H9 (cell line): ENCODE measurements at regions not wholly inside any gene's neighbourhood (a gene's known extent, or its start where the extent isn't known, plus 50 kb on each side); places are given as distances from the start of the nearest gene placed in this dataset.

ENCODE experiments used
- DNase-seq: peaks from one replicate; pipeline ENCODE4 v3.0.0-alpha.2; 2017
- H2AFZ ChIP-seq: one replicate; pipeline ENCODE4 v1.6.1; 2013; ENCODE audit warnings: mild to moderate bottlenecking, low read length, control low read depth, moderate library complexity
- H2AK5ac ChIP-seq: 2 replicates; pipeline ENCODE4 v1.6.1; 2013; ENCODE audit warnings: low read length, control low read depth, mixed read lengths; ENCODE audit not compliant: insufficient read length
- H2BK120ac ChIP-seq: one replicate; pipeline ENCODE4 v1.6.1; 2013; ENCODE audit warnings: low read depth, mild to moderate bottlenecking, low read length, control low read depth, inconsistent platforms; ENCODE audit not compliant: poor library complexity, severe bottlenecking
- H2BK12ac ChIP-seq: 2 replicates; pipeline ENCODE4 v1.6.1; 2013; ENCODE audit warnings: low read length, control low read depth, mixed read lengths, low read depth; ENCODE audit not compliant: insufficient read length
- H2BK15ac ChIP-seq: 2 replicates; pipeline ENCODE4 v1.6.1; 2013; ENCODE audit warnings: low read depth, low read length, control low read depth
- H2BK20ac ChIP-seq: one replicate; pipeline ENCODE4 v1.6.1; 2013; ENCODE audit warnings: low read depth, mild to moderate bottlenecking, low read length, control low read depth, inconsistent platforms; ENCODE audit not compliant: poor library complexity, severe bottlenecking
- H2BK5ac ChIP-seq: 2 replicates; pipeline ENCODE4 v1.6.1; 2013; ENCODE audit warnings: low read length, control low read depth, mixed read lengths; ENCODE audit not compliant: insufficient read length
- H3K14ac ChIP-seq: 2 replicates; pipeline ENCODE4 v1.6.1; 2013; ENCODE audit warnings: low read length, control low read depth; ENCODE audit not compliant: insufficient read depth
- H3K18ac ChIP-seq: 2 replicates; pipeline ENCODE4 v1.6.1; 2013; ENCODE audit warnings: low read depth, mild to moderate bottlenecking, mixed read lengths, low read length, control low read depth; ENCODE audit not compliant: insufficient read length
- H3K23ac ChIP-seq: 2 replicates; pipeline ENCODE4 v1.6.1; 2013; ENCODE audit warnings: low read length, control low read depth, mixed read lengths, low read depth; ENCODE audit not compliant: insufficient read length
- H3K23me2 ChIP-seq: 2 replicates; pipeline ENCODE4 v1.6.1; 2013; ENCODE audit warnings: low read depth, mild to moderate bottlenecking, mixed read lengths, low read length, control low read depth; ENCODE audit not compliant: insufficient read length, poor library complexity, severe bottlenecking
- H3K27ac ChIP-seq: 2 replicates; pipeline ENCODE4 v1.5.1; 2013; ENCODE audit warnings: low read length, control low read depth, mixed read lengths, low read depth; ENCODE audit not compliant: insufficient read length
- H3K27me3 ChIP-seq: 2 replicates; pipeline ENCODE4 v1.6.1; 2013; ENCODE audit warnings: low read length, control low read depth, inconsistent platforms; ENCODE audit not compliant: insufficient read depth
- H3K4ac ChIP-seq: 2 replicates; pipeline ENCODE4 v1.6.1; 2013; ENCODE audit warnings: low read depth, mild to moderate bottlenecking, control low read depth, inconsistent platforms, low read length, moderate library complexity
- H3K4me1 ChIP-seq: 2 replicates; pipeline ENCODE4 v1.6.1; 2013; ENCODE audit warnings: low read length, control low read depth, inconsistent platforms; ENCODE audit not compliant: insufficient read depth
- H3K4me2 ChIP-seq: 2 replicates; pipeline ENCODE4 v1.6.1; 2013; ENCODE audit warnings: low read length, control low read depth, mixed read lengths; ENCODE audit not compliant: insufficient read length, insufficient read depth
- H3K56ac ChIP-seq: 2 replicates; pipeline ENCODE4 v1.6.1; 2013; ENCODE audit warnings: low read depth, mild to moderate bottlenecking, mixed read lengths, low read length, control low read depth; ENCODE audit not compliant: insufficient read length
- H3K79me1 ChIP-seq: 2 replicates; pipeline ENCODE4 v1.6.1; 2013; ENCODE audit warnings: low read depth, mild to moderate bottlenecking, moderate library complexity, low read length, control low read depth, inconsistent platforms; ENCODE audit not compliant: insufficient read depth, poor library complexity, severe bottlenecking
- H3K79me2 ChIP-seq: 2 replicates; pipeline ENCODE4 v1.6.1; 2013; ENCODE audit warnings: low read length, control low read depth, inconsistent platforms; ENCODE audit not compliant: insufficient read depth
- H3K9ac ChIP-seq: 2 replicates; pipeline ENCODE4 v1.6.1; 2013; ENCODE audit warnings: low read length, control low read depth, mixed read lengths; ENCODE audit not compliant: insufficient read length; ENCODE audit errors: extremely low read depth
- H3K9me3 ChIP-seq: one replicate; pipeline ENCODE4 v1.6.1; 2013; ENCODE audit warnings: low read depth, low read length, inconsistent platforms; ENCODE audit not compliant: control insufficient read depth
- H3T11ph ChIP-seq: one replicate; pipeline ENCODE4 v1.6.1; 2013; ENCODE audit warnings: mild to moderate bottlenecking, low read length, control low read depth, inconsistent platforms
- H4K20me1 ChIP-seq: one replicate; pipeline ENCODE4 v1.6.1; 2013; ENCODE audit not compliant: control insufficient read depth, insufficient read length, insufficient read depth
- H4K5ac ChIP-seq: 2 replicates; pipeline ENCODE4 v1.6.1; 2013; ENCODE audit warnings: low read depth, mild to moderate bottlenecking, mixed read lengths, low read length, control low read depth; ENCODE audit not compliant: insufficient read length
- H4K8ac ChIP-seq: replicated peaks from 2 replicates; pipeline ENCODE4 v1.6.1; 2013; ENCODE audit warnings: low read length, control low read depth, mixed read lengths, low read depth; ENCODE audit not compliant: insufficient read length
- H4K91ac ChIP-seq: 2 replicates; pipeline ENCODE4 v1.6.1; 2013; ENCODE audit warnings: low read depth, mild to moderate bottlenecking, moderate library complexity, mixed read lengths, low read length, control low read depth; ENCODE audit not compliant: insufficient read length
- H3K27ac Mint-ChIP-seq, 3 experiments: 2 replicates in 2 of 3; 3 replicates in 1 of 3; pipeline ENCODE4 v1.8.0; 2020 to 2021; ENCODE audit warnings: mixed read lengths in 3 of 3, mild to moderate bottlenecking in 1 of 3, moderate library complexity in 1 of 3
- H3K27me3 Mint-ChIP-seq: 2 replicates; pipeline ENCODE4 v1.8.0; 2021; ENCODE audit warnings: low read depth, mild to moderate bottlenecking, moderate library complexity, mixed read lengths
- H3K36me3 Mint-ChIP-seq, 3 experiments: 2 replicates in 2 of 3; 3 replicates in 1 of 3; pipeline ENCODE4 v1.8.0; 2020 to 2021; ENCODE audit warnings: low read depth in 3 of 3, mixed read lengths in 3 of 3; ENCODE audit not compliant: insufficient read depth in 1 of 3
- H3K4me1 Mint-ChIP-seq, 2 experiments: 2 replicates each; pipeline ENCODE4 v1.8.0; 2020; ENCODE audit warnings: mixed read lengths in 2 of 2
- H3K4me3 Mint-ChIP-seq, 2 experiments: 2 replicates in 1 of 2; 3 replicates in 1 of 2; pipeline ENCODE4 v1.8.0; 2020 to 2021; ENCODE audit warnings: mild to moderate bottlenecking in 2 of 2, mixed read lengths in 2 of 2, moderate library complexity in 1 of 2
- H3K9me3 Mint-ChIP-seq, 2 experiments: 2 replicates in 1 of 2; 3 replicates in 1 of 2; pipeline ENCODE4 v1.8.0; 2020; ENCODE audit warnings: mild to moderate bottlenecking in 2 of 2, mixed read lengths in 2 of 2, moderate library complexity in 1 of 2
- CTCF ChIP-seq: fragments of 200-600 bp; sonication (generic); conservative IDR thresholded peaks from 3 replicates; pipeline ENCODE4 v1.8.0; 2021; ENCODE audit warnings: antibody characterized with exemption, mild to moderate bottlenecking
- WGBS: extraction: QIAGEN DNeasy Blood & Tissue Kit; methylation state at CpG from one replicate; pipeline ENCODE4 v1.1.7; 2013; ENCODE audit warnings: missing lambda C conversion rate, low lambda C conversion rate, mixed read lengths; ENCODE audit not compliant: insufficient read length; ENCODE audit errors: extremely low coverage; 5-methylcytosine and 5-hydroxymethylcytosine counted together

- peaks cover under 1% of the 10 kb centered on the region for H3K23me2 ChIP-seq
- no peaks in the 10 kb centered on the region for H3K36me3 Mint-ChIP-seq
- H2AK5ac ChIP-seq = peak overlapping the region; percentile 93
- H4K8ac ChIP-seq = no peak overlapping the region
- no peaks in the 10 kb centered on the region for H3K9me3 ChIP-seq
- H2AFZ ChIP-seq = no peak overlapping the region
- no peak overlapping the region for H3K23ac ChIP-seq
- H3K56ac ChIP-seq = no peak overlapping the region
- no peak overlapping the region for H2BK20ac ChIP-seq
- no peak overlapping the region for H4K5ac ChIP-seq
- H3K4me1 ChIP-seq = peaks cover 3% of the 10 kb centered on the region
- no peak overlapping the region for H3K18ac ChIP-seq
- H2BK12ac ChIP-seq = peak overlapping the region; percentile 50
- no peak overlapping the region for H2BK5ac ChIP-seq
- DNase-seq = no peak
- no peaks in the 10 kb centered on the region for H4K20me1 ChIP-seq
- no peak overlapping the region for H4K91ac ChIP-seq
- H3K9ac ChIP-seq = no peak overlapping the region
- H2BK15ac ChIP-seq = no peak overlapping the region
- no peak overlapping the region for H2BK120ac ChIP-seq
- H3K14ac ChIP-seq = no peak overlapping the region
- H3K4me1 Mint-ChIP-seq = peaks cover 8 to 9% of the 10 kb centered on the region in 2 experiments; a peak in 3 of 4 replicates
- no peaks in the 10 kb centered on the region for H3K79me1 ChIP-seq
- peaks cover 17% of the 10 kb centered on the region for H3K27me3 Mint-ChIP-seq
- H3K4me3 Mint-ChIP-seq = no peak overlapping the region
- no peaks in the 10 kb centered on the region; a peak in 2 of 5 replicates for H3K9me3 Mint-ChIP-seq
- H3K4me2 ChIP-seq = no peak overlapping the region
- H3K27ac ChIP-seq = no peak overlapping the region
- H3T11ph ChIP-seq = no peak overlapping the region
- H3K27me3 ChIP-seq = no peaks in the 10 kb centered on the region; the same call in 1 of the 2 replicates
- no CpG with 5 or more reads among the region's 6 CpGs for WGBS
- H3K27ac Mint-ChIP-seq = no peak overlapping the region
- H3K4ac ChIP-seq = no peak overlapping the region
- H3K79me2 ChIP-seq = no peaks in the 10 kb centered on the region
- TF ChIP-seq CTCF = no peak
These were observed 67.5 kb upstream of the ZBED5 start for GRCh38 chr11:10925149-10925926.
